MM.1S (cell line): ENCODE measurements at regions not wholly inside any gene's neighbourhood (a gene's known extent, or its start where the extent isn't known, plus 50 kb on each side); places are given as distances from the start of the nearest gene placed in this dataset.

ENCODE experiments used
- DNase-seq: peaks from one replicate; pipeline ENCODE4 v3.0.0-alpha.2; 2015
- H2AFZ ChIP-seq: fragments of 300-600 bp; sonication (generic); 2 replicates; pipeline ENCODE4 v1.6.0; 2016; ENCODE audit warnings: antibody characterized with exemption, low read length
- H3F3A ChIP-seq: fragments of 300-600 bp; sonication (generic); 2 replicates; pipeline ENCODE4 v1.6.1; 2016; ENCODE audit warnings: mild to moderate bottlenecking, antibody characterized with exemption, low read length, moderate library complexity, mixed read lengths; ENCODE audit not compliant: insufficient read depth
- H3K27ac ChIP-seq: fragments of 300-600 bp; sonication (generic); 2 replicates; pipeline ENCODE4 v1.5.1; 2016; ENCODE audit warnings: mild to moderate bottlenecking, low read length
- H3K27me3 ChIP-seq: fragments of 300-600 bp; sonication (generic); replicated peaks from 2 replicates; pipeline ENCODE4 v1.6.0; 2016; ENCODE audit warnings: low read length; ENCODE audit not compliant: insufficient read depth
- H3K36me3 ChIP-seq: fragments of 300-600 bp; sonication (generic); replicated peaks from 2 replicates; pipeline ENCODE4 v1.6.1; 2016; ENCODE audit warnings: mild to moderate bottlenecking, low read length, mixed read lengths; ENCODE audit not compliant: insufficient read depth
- H3K4me1 ChIP-seq: fragments of 300-600 bp; sonication (generic); 2 replicates; pipeline ENCODE4 v1.6.1; 2016; ENCODE audit warnings: low read length, mixed read lengths
- H3K4me2 ChIP-seq: fragments of 300-600 bp; sonication (generic); 2 replicates; pipeline ENCODE4 v1.6.0; 2016; ENCODE audit warnings: low read depth, low read length
- H3K4me3 ChIP-seq: fragments of 300-600 bp; sonication (generic); 2 replicates; pipeline ENCODE4 v1.5.1; 2016; ENCODE audit warnings: low read length, mixed read lengths
- H3K79me2 ChIP-seq: fragments of 300-600 bp; sonication (generic); 2 replicates; pipeline ENCODE4 v1.6.1; 2016; ENCODE audit warnings: mixed run types, low read length, mixed read lengths
- H3K9ac ChIP-seq: fragments of 300-600 bp; sonication (generic); 2 replicates; pipeline ENCODE4 v1.6.1; 2016; ENCODE audit warnings: low read length, mixed read lengths
- H3K9me2 ChIP-seq: fragments of 300-600 bp; sonication (generic); replicated peaks from 2 replicates; pipeline ENCODE4 v1.6.1; 2016; ENCODE audit warnings: mild to moderate bottlenecking, low read length, mixed read lengths; ENCODE audit not compliant: insufficient read depth
- H3K9me3 ChIP-seq: fragments of 300-600 bp; sonication (generic); replicated peaks from 2 replicates; pipeline ENCODE4 v1.6.1; 2016; ENCODE audit warnings: mild to moderate bottlenecking, low read length, mixed read lengths; ENCODE audit not compliant: insufficient read depth
- H4K20me1 ChIP-seq: fragments of 300-600 bp; sonication (generic); 2 replicates; pipeline ENCODE4 v1.6.1; 2016; ENCODE audit warnings: mild to moderate bottlenecking, low read length, moderate library complexity, mixed read lengths; ENCODE audit not compliant: insufficient read depth
- CTCF ChIP-seq: fragments of 300-600 bp; sonication (generic); IDR thresholded peaks from 2 replicates; pipeline ENCODE4 v1.5.1; 2016; ENCODE audit warnings: antibody characterized with exemption, low read length, mixed read lengths
- EZH2 ChIP-seq: fragments of 300-600 bp; sonication (generic); optimal IDR thresholded peaks from 2 replicates; pipeline ENCODE3; 2017; ENCODE audit warnings: low read depth, mild to moderate bottlenecking, antibody characterized with exemption, low read length, mixed read lengths
- EZH2phosphoT487 ChIP-seq: fragments of 300-600 bp; sonication (generic); IDR thresholded peaks from 2 replicates; pipeline ENCODE4 v1.6.1; 2018; ENCODE audit warnings: antibody characterized with exemption, low read length

GRCh38 chr18:40102903-40103302 is 1852.1 kb upstream of the PIK3C3 start:
- no peaks in the 10 kb centered on the region for H3K27me3 ChIP-seq
- no peaks in the 10 kb centered on the region for H3K4me1 ChIP-seq
- no peaks in the 10 kb centered on the region for H4K20me1 ChIP-seq
- no peaks in the 10 kb centered on the region for H3K9me2 ChIP-seq
- H3K79me2 ChIP-seq, result no peaks in the 10 kb centered on the region
- no peak overlapping the region for H3K4me3 ChIP-seq
- no peaks in the 10 kb centered on the region for H3F3A ChIP-seq
- H3K9ac ChIP-seq, result no peak overlapping the region
- no peaks in the 10 kb centered on the region for H3K9me3 ChIP-seq
- no peak for TF ChIP-seq EZH2phosphoT487
- TF ChIP-seq EZH2, result no peak
- TF ChIP-seq CTCF, result no peak
- no peak overlapping the region for H3K27ac ChIP-seq
- H2AFZ ChIP-seq, result no peak overlapping the region
- H3K4me2 ChIP-seq, result no peak overlapping the region
- DNase-seq, result no peak
- no peaks in the 10 kb centered on the region for H3K36me3 ChIP-seq

GRCh38 chr18:40099641-40100040 is 1855.4 kb upstream of the PIK3C3 start:
- no peak for DNase-seq
- TF ChIP-seq CTCF (no peak), EZH2 (no peak), EZH2phosphoT487 (no peak)
- no peaks in the 10 kb centered on the region for H3K4me1 ChIP-seq
- H2AFZ ChIP-seq, result no peak overlapping the region
- H3F3A ChIP-seq, result no peaks in the 10 kb centered on the region
- H3K27ac ChIP-seq, result no peak overlapping the region
- no peak overlapping the region for H3K9ac ChIP-seq
- H4K20me1 ChIP-seq, result no peaks in the 10 kb centered on the region
- no peak overlapping the region for H3K4me2 ChIP-seq
- no peaks in the 10 kb centered on the region for H3K79me2 ChIP-seq
- H3K36me3 ChIP-seq, result no peaks in the 10 kb centered on the region
- no peaks in the 10 kb centered on the region for H3K27me3 ChIP-seq
- H3K9me2 ChIP-seq, result no peaks in the 10 kb centered on the region
- no peaks in the 10 kb centered on the region for H3K9me3 ChIP-seq
- H3K4me3 ChIP-seq, result no peak overlapping the region

- Histone ChIP-seq H3K4me1 (no peaks in the 10 kb centered on the region), H3F3A (no peaks in the 10 kb centered on the region), H3K9ac (no peak overlapping the region), H3K9me3 (no peaks in the 10 kb centered on the region), H3K27ac (no peak overlapping the region), H3K4me2 (no peak overlapping the region), H3K4me3 (no peak overlapping the region), H3K79me2 (no peaks in the 10 kb centered on the region), H3K27me3 (no peaks in the 10 kb centered on the region), H4K20me1 (no peaks in the 10 kb centered on the region), H3K9me2 (no peaks in the 10 kb centered on the region), H2AFZ (no peak overlapping the region), H3K36me3 (no peaks in the 10 kb centered on the region)
- DNase-seq, result no peak
- no peak for TF ChIP-seq CTCF
- TF ChIP-seq EZH2phosphoT487, result no peak
- no peak for TF ChIP-seq EZH2
These were observed 1858.4 kb upstream of the PIK3C3 start for GRCh38 chr18:40096675-40097074.
